ENCODE measurements at regions not wholly inside any gene's neighbourhood (a gene's known extent, or its start where the extent isn't known, plus 50 kb on each side); places are given as distances from the start of the nearest gene placed in this dataset.

GRCh38 chr6:26197636-26197932 is 110.4 kb downstream of the HFE start:
- Histone ChIP-seq H3K4me3 (ENCODE audit: low read length) (peak overlapping the region; percentile 80), H4K20me1 (ENCODE audit: insufficient read depth, low read depth, low read length) (peaks cover 4% of the 10 kb centered on the region; the same call in 1 of the 2 replicates), H3K4me1 (ENCODE audit: low read length) (peaks cover 39% of the 10 kb centered on the region), H3K9me2 (replicated peaks; ENCODE audit: insufficient read depth, low read length) (no peaks in the 10 kb centered on the region), H3K4me2 (ENCODE audit: low read depth, low read length, poor library complexity, severe bottlenecking) (peak overlapping the region; percentile 79), H3K27ac (ENCODE audit: low read length) (peak overlapping the region; percentile 86), H3K27me3 (ENCODE audit: low read length) (no peaks in the 10 kb centered on the region), H3K9ac (ENCODE audit: low read length) (peak overlapping the region; percentile 89), H3K9me3 (ENCODE audit: low read length) (no peaks in the 10 kb centered on the region), H3K79me2 (ENCODE audit: low read length) (peaks cover 6% of the 10 kb centered on the region), H3K36me3 (ENCODE audit: insufficient read depth, low read length) (no peaks in the 10 kb centered on the region), H2AFZ (ENCODE audit: low read length) (no peak overlapping the region)
- no peak for DNase-seq

GRCh38 chr6:26197933-26198721 is 110.9 kb downstream of the HFE start:
- Histone ChIP-seq H3K4me1 (ENCODE audit: low read length) (peaks cover 44% of the 10 kb centered on the region), H3K79me2 (ENCODE audit: low read length) (peaks cover 6% of the 10 kb centered on the region), H3K4me2 (ENCODE audit: low read depth, low read length, poor library complexity, severe bottlenecking) (peak overlapping the region; percentile 79), H4K20me1 (ENCODE audit: insufficient read depth, low read depth, low read length) (peaks cover 4% of the 10 kb centered on the region; the same call in 1 of the 2 replicates), H3K4me3 (ENCODE audit: low read length) (peak overlapping the region; percentile 80), H3K9me2 (replicated peaks; ENCODE audit: insufficient read depth, low read length) (no peaks in the 10 kb centered on the region), H3K9me3 (ENCODE audit: low read length) (no peaks in the 10 kb centered on the region), H3K27ac (ENCODE audit: low read length) (peak overlapping the region; percentile 86), H3K27me3 (ENCODE audit: low read length) (no peaks in the 10 kb centered on the region), H2AFZ (ENCODE audit: low read length) (no peak overlapping the region), H3K9ac (ENCODE audit: low read length) (peak overlapping the region; percentile 89), H3K36me3 (ENCODE audit: insufficient read depth, low read length) (no peaks in the 10 kb centered on the region)
- peak; percentile 70 for DNase-seq

- H3K27ac ChIP-seq (ENCODE audit: low read length): peak overlapping the region; percentile 86
- no peaks in the 10 kb centered on the region for H3K27me3 ChIP-seq (ENCODE audit: low read length)
- H3K4me1 ChIP-seq (ENCODE audit: low read length): peaks cover 46% of the 10 kb centered on the region
- H4K20me1 ChIP-seq (ENCODE audit: insufficient read depth, low read depth, low read length): peaks cover 4% of the 10 kb centered on the region; the same call in 1 of the 2 replicates
- H3K9ac ChIP-seq (ENCODE audit: low read length): peak overlapping the region; percentile 89
- H3K9me3 ChIP-seq (ENCODE audit: low read length): no peaks in the 10 kb centered on the region
- no peaks in the 10 kb centered on the region for H3K36me3 ChIP-seq (ENCODE audit: insufficient read depth, low read length)
- H3K79me2 ChIP-seq (ENCODE audit: low read length): peaks cover 6% of the 10 kb centered on the region
- H3K9me2 ChIP-seq (replicated peaks; ENCODE audit: insufficient read depth, low read length): no peaks in the 10 kb centered on the region
- peak overlapping the region; percentile 79 for H3K4me2 ChIP-seq (ENCODE audit: low read depth, low read length, poor library complexity, severe bottlenecking)
- no peak for DNase-seq
- H3K4me3 ChIP-seq (ENCODE audit: low read length): peak overlapping the region; percentile 80
- peak overlapping the region; percentile 65; the same call in 1 of the 2 replicates for H2AFZ ChIP-seq (ENCODE audit: low read length)
These were observed 111.5 kb downstream of the HFE start for GRCh38 chr6:26198722-26199056.

- peak; percentile 87 for DNase-seq
- H3K27me3 ChIP-seq (ENCODE audit: low read length): no peaks in the 10 kb centered on the region
- H2AFZ ChIP-seq (ENCODE audit: low read length): peak overlapping the region; percentile 65; the same call in 1 of the 2 replicates
These were observed 112.0 kb downstream of the HFE start for GRCh38 chr6:26199057-26199772.

GRCh38 chr6:26199773-26200764 is 112.8 kb downstream of the HFE start:
- Histone ChIP-seq H3K9me3 (ENCODE audit: low read length) (no peaks in the 10 kb centered on the region), H3K4me3 (ENCODE audit: low read length) (no peak overlapping the region), H2AFZ (ENCODE audit: low read length) (no peak overlapping the region; the same call in 1 of the 2 replicates), H4K20me1 (ENCODE audit: insufficient read depth, low read depth, low read length) (peaks cover 4% of the 10 kb centered on the region; the same call in 1 of the 2 replicates), H3K36me3 (ENCODE audit: insufficient read depth, low read length) (no peaks in the 10 kb centered on the region), H3K4me1 (ENCODE audit: low read length) (peaks cover 50% of the 10 kb centered on the region), H3K27ac (ENCODE audit: low read length) (no peak overlapping the region), H3K9me2 (replicated peaks; ENCODE audit: insufficient read depth, low read length) (no peaks in the 10 kb centered on the region), H3K9ac (ENCODE audit: low read length) (no peak overlapping the region), H3K4me2 (ENCODE audit: low read depth, low read length, poor library complexity, severe bottlenecking) (no peak overlapping the region), H3K27me3 (ENCODE audit: low read length) (no peaks in the 10 kb centered on the region), H3K79me2 (ENCODE audit: low read length) (peaks cover 6% of the 10 kb centered on the region)
- no peak for DNase-seq

More at GRCh38 chr6:26199057-26199772, 112.0 kb downstream of the HFE start:
- Histone ChIP-seq H3K36me3 (ENCODE audit: insufficient read depth, low read length) (no peaks in the 10 kb centered on the region), H3K4me1 (ENCODE audit: low read length) (peaks cover 49% of the 10 kb centered on the region), H3K9me3 (ENCODE audit: low read length) (no peaks in the 10 kb centered on the region), H3K9ac (ENCODE audit: low read length) (peak overlapping the region; percentile 89), H3K9me2 (replicated peaks; ENCODE audit: insufficient read depth, low read length) (no peaks in the 10 kb centered on the region), H3K27ac (ENCODE audit: low read length) (peak overlapping the region; percentile 86), H3K79me2 (ENCODE audit: low read length) (peaks cover 6% of the 10 kb centered on the region), H3K4me3 (ENCODE audit: low read length) (peak overlapping the region; percentile 80), H4K20me1 (ENCODE audit: insufficient read depth, low read depth, low read length) (peaks cover 4% of the 10 kb centered on the region; the same call in 1 of the 2 replicates), H3K4me2 (ENCODE audit: low read depth, low read length, poor library complexity, severe bottlenecking) (peak overlapping the region; percentile 79)

GRCh38 chr6:26200918-26201721 is 113.9 kb downstream of the HFE start:
- H3K4me2 ChIP-seq (ENCODE audit: low read depth, low read length, poor library complexity, severe bottlenecking): no peak overlapping the region
- no peaks in the 10 kb centered on the region for H3K9me2 ChIP-seq (replicated peaks; ENCODE audit: insufficient read depth, low read length)
- no peak overlapping the region for H3K9ac ChIP-seq (ENCODE audit: low read length)
- DNase-seq: no peak
- H3K79me2 ChIP-seq (ENCODE audit: low read length): peaks cover 6% of the 10 kb centered on the region
- no peaks in the 10 kb centered on the region for H3K36me3 ChIP-seq (ENCODE audit: insufficient read depth, low read length)
- H3K4me1 ChIP-seq (ENCODE audit: low read length): peaks cover 54% of the 10 kb centered on the region
- H2AFZ ChIP-seq (ENCODE audit: low read length): no peak overlapping the region
- no peaks in the 10 kb centered on the region for H3K27me3 ChIP-seq (ENCODE audit: low read length)
- no peak overlapping the region for H3K27ac ChIP-seq (ENCODE audit: low read length)
- H3K4me3 ChIP-seq (ENCODE audit: low read length): no peak overlapping the region
- no peaks in the 10 kb centered on the region for H3K9me3 ChIP-seq (ENCODE audit: low read length)
- H4K20me1 ChIP-seq (ENCODE audit: insufficient read depth, low read depth, low read length): peaks cover 4% of the 10 kb centered on the region; the same call in 1 of the 2 replicates

- Histone ChIP-seq H2AFZ (ENCODE audit: low read length) (no peak overlapping the region), H3K4me1 (ENCODE audit: low read length) (peaks cover 52% of the 10 kb centered on the region), H3K36me3 (ENCODE audit: insufficient read depth, low read length) (no peaks in the 10 kb centered on the region), H3K27ac (ENCODE audit: low read length) (no peak overlapping the region), H3K9me2 (replicated peaks; ENCODE audit: insufficient read depth, low read length) (no peaks in the 10 kb centered on the region), H3K4me3 (ENCODE audit: low read length) (no peak overlapping the region), H3K9ac (ENCODE audit: low read length) (no peak overlapping the region), H3K4me2 (ENCODE audit: low read depth, low read length, poor library complexity, severe bottlenecking) (no peak overlapping the region), H3K9me3 (ENCODE audit: low read length) (no peaks in the 10 kb centered on the region), H4K20me1 (ENCODE audit: insufficient read depth, low read depth, low read length) (no peaks in the 10 kb centered on the region), H3K79me2 (ENCODE audit: low read length) (no peaks in the 10 kb centered on the region), H3K27me3 (ENCODE audit: low read length) (no peaks in the 10 kb centered on the region)
- no peak for DNase-seq
These were observed 115.0 kb downstream of the HFE start for GRCh38 chr6:26202201-26202611.
